ENCODE measurements at regions not wholly inside any gene's neighbourhood (a gene's known extent, or its start where the extent isn't known, plus 50 kb on each side); places are given as distances from the start of the nearest gene placed in this dataset.

DNA sequence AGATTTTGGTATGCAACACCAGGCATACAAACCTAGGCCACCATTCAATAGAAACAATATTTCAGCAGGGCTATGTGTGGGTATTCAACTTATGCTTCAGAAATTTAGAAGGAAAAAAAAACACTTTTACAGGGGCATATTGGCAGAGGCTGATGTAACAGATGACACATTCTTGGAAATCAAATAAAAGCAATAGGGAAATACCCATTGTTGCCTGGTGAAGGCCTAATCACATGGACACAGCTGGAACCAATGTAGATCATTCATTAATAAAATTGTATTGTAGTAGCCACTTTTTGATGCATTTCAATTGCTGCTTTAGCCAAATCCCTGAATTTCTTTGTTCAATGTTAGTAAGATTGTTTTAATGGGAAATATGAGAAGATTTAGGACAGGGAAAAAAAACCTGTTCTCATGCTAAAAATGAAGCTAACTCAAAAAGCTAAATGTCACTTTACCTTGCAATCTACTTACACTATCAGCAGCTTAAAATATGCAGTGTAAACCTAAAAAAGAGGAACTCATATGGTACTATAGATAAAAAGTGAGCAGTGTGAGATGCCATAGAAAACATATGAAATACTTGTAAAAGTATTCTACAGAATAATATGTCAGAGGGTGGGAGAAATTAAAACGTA is 289.4 kb downstream of the ZEB2 start (continued):
- TF ChIP-seq IRF2 (CRISPR knock-in tag; IDR thresholded peaks at IDR 0.05) (no peak), ETV6 (IDR thresholded peaks at IDR 0.05; ENCODE audit: borderline replicate concordance in 1 of 2, low read depth in 2 of 2, low read length in 1 of 2) (no peak), ETV6 (CRISPR knock-in tag; IDR thresholded peaks at IDR 0.05; ENCODE audit: borderline replicate concordance) (no peak), DNMT1 (IDR thresholded peaks at IDR 0.05) (no peak), RBBP5 (IDR thresholded peaks at IDR 0.05; ENCODE audit: borderline replicate concordance, insufficient read depth, low read length, poor library complexity, severe bottlenecking) (no peak), NR2C1 (IDR thresholded peaks at IDR 0.05) (no peak), NR2C1 (tag; IDR thresholded peaks at IDR 0.05) (no peak), PHF20 (IDR thresholded peaks at IDR 0.05; ENCODE audit: partially characterized antibody) (no peak), TAF9B (IDR thresholded peaks at IDR 0.05; ENCODE audit: partially characterized antibody) (no peak), MYBL2 (IDR thresholded peaks at IDR 0.05; ENCODE audit: low read depth) (no peak), MYBL2 (CRISPR knock-in tag; IDR thresholded peaks at IDR 0.05; ENCODE audit: borderline replicate concordance) (no peak), ZNF311 (CRISPR knock-in tag; IDR thresholded peaks at IDR 0.05) (no peak), NUFIP1 (IDR thresholded peaks at IDR 0.05; ENCODE audit: partially characterized antibody) (no peak), MBD1 (CRISPR knock-in tag; IDR thresholded peaks at IDR 0.05) (no peak), ZFX (CRISPR knock-in tag; IDR thresholded peaks at IDR 0.05) (peak; percentile 37; the same call in 1 of the 2 replicates), ZSCAN29 (IDR thresholded peaks at IDR 0.05) (no peak), EHMT2 (IDR thresholded peaks at IDR 0.05) (no peak), POLR2G (IDR thresholded peaks at IDR 0.05; ENCODE audit: low read depth, low read length) (no peak), HNRNPLL (IDR thresholded peaks at IDR 0.05; ENCODE audit: low read depth, low read length, poor library complexity, severe bottlenecking) (no peak), SIN3A (IDR thresholded peaks at IDR 0.05; ENCODE audit: borderline replicate concordance in 2 of 2, control insufficient read depth in 1 of 2, low read depth in 2 of 2, low read length in 2 of 2) (no peak), MAFF (IDR thresholded peaks at IDR 0.05; ENCODE audit: low read length) (no peak; the same call in 1 of the 2 replicates), SP2 (IDR thresholded peaks at IDR 0.05; ENCODE audit: extremely low read depth, low read depth, low read length, poor library complexity, severe bottlenecking) (no peak)
- TF ChIP-seq, protein P1, sequence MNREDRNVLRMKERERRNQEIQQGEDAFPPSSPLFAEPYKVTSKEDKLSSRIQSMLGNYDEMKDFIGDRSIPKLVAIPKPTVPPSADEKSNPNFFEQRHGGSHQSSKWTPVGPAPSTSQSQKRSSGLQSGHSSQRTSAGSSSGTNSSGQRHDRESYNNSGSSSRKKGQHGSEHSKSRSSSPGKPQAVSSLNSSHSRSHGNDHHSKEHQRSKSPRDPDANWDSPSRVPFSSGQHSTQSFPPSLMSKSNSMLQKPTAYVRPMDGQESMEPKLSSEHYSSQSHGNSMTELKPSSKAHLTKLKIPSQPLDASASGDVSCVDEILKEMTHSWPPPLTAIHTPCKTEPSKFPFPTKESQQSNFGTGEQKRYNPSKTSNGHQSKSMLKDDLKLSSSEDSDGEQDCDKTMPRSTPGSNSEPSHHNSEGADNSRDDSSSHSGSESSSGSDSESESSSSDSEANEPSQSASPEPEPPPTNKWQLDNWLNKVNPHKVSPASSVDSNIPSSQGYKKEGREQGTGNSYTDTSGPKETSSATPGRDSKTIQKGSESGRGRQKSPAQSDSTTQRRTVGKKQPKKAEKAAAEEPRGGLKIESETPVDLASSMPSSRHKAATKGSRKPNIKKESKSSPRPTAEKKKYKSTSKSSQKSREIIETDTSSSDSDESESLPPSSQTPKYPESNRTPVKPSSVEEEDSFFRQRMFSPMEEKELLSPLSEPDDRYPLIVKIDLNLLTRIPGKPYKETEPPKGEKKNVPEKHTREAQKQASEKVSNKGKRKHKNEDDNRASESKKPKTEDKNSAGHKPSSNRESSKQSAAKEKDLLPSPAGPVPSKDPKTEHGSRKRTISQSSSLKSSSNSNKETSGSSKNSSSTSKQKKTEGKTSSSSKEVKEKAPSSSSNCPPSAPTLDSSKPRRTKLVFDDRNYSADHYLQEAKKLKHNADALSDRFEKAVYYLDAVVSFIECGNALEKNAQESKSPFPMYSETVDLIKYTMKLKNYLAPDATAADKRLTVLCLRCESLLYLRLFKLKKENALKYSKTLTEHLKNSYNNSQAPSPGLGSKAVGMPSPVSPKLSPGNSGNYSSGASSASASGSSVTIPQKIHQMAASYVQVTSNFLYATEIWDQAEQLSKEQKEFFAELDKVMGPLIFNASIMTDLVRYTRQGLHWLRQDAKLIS (CRISPR knock-in tag; IDR thresholded peaks at IDR 0.05) = no peak
